ENCODE measurements at regions not wholly inside any gene's neighbourhood (a gene's known extent, or its start where the extent isn't known, plus 50 kb on each side); places are given as distances from the start of the nearest gene placed in this dataset.

DNA sequence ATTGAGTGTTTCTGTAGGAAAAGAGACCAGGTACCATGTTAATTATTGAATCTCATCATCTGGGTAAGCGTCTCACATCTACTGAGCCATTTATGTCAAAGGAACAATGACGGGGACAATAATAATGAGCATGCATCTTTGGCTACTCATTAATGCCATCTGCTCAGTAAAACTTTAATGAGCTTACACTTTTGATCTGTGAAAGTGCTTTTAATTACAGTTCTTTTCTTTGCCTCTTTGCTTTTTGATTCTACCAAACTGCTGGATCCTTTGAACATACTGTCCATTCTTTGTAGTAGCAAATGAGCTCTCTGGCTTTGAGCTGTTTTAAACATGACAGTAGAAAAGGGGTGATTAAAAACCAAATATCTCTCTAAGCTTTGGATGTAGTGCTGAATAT lies 181.2 kb upstream of the IVNS1ABP start:
- TF ChIP-seq POLR2A (IDR thresholded peaks at IDR 0.05): no peak
- TF ChIP-seq, protein P1, sequence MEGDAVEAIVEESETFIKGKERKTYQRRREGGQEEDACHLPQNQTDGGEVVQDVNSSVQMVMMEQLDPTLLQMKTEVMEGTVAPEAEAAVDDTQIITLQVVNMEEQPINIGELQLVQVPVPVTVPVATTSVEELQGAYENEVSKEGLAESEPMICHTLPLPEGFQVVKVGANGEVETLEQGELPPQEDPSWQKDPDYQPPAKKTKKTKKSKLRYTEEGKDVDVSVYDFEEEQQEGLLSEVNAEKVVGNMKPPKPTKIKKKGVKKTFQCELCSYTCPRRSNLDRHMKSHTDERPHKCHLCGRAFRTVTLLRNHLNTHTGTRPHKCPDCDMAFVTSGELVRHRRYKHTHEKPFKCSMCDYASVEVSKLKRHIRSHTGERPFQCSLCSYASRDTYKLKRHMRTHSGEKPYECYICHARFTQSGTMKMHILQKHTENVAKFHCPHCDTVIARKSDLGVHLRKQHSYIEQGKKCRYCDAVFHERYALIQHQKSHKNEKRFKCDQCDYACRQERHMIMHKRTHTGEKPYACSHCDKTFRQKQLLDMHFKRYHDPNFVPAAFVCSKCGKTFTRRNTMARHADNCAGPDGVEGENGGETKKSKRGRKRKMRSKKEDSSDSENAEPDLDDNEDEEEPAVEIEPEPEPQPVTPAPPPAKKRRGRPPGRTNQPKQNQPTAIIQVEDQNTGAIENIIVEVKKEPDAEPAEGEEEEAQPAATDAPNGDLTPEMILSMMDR (IDR thresholded peaks at IDR 0.05): no peak
